Motor neuron (in vitro differentiated cells): ENCODE measurements at regions not wholly inside any gene's neighbourhood (a gene's known extent, or its start where the extent isn't known, plus 50 kb on each side); places are given as distances from the start of the nearest gene placed in this dataset.

ENCODE experiments used
- ATAC-seq, 8 experiments: fragments of 200-7000 bp; cut with Tn5 transposase; replicated peaks in 6 of 8; 2 replicates each; pipeline ENCODE4 v1.8.0; 2021; ENCODE audit warnings: mild to moderate bottlenecking in 8 of 8, moderate library complexity in 8 of 8
- H3K27ac ChIP-seq, 2 donors: fragments of 250-450 bp; sonication (Bioruptor Pico); 2 replicates each; pipeline ENCODE4 v1.9.0; 2021; ENCODE audit warnings: antibody characterized with exemption in 2 of 2, mild to moderate bottlenecking in 2 of 2, moderate library complexity in 1 of 2
- H3K4me1 ChIP-seq, 2 donors: fragments of 250-450 bp; sonication (Bioruptor Pico); replicated peaks in 1 of 2; 2 replicates each; pipeline ENCODE4 v1.6.1; 2021; ENCODE audit warnings: antibody characterized with exemption in 2 of 2, mild to moderate bottlenecking in 2 of 2, moderate library complexity in 1 of 2
- H3K4me3 ChIP-seq, 5 donors: fragments of 250-450 bp; sonication (Bioruptor Pico); 2 replicates each; pipeline ENCODE4 v1.9.0; 2021; ENCODE audit warnings: antibody characterized with exemption in 5 of 5, mild to moderate bottlenecking in 5 of 5, moderate library complexity in 4 of 5
- WGBS, 10 experiments: fragments of 450-650 bp; shearing (Covaris generic); methylation state at CpG; one replicate each; pipeline ENCODE4 v1.0.0; 2022; 5-methylcytosine and 5-hydroxymethylcytosine counted together
- in situ Hi-C, 9 experiments: fragments of 400-800 bp; cut with MboI; loops; one replicate each; pipeline ENCODE4 v1.15.0; 2021; ENCODE audit warnings: low sequenced_read_pairs in 9 of 9, low pct_unique_long_range_greater_than_20kb in 2 of 9; ENCODE audit not compliant: unreplicated experiment in 9 of 9

DNA sequence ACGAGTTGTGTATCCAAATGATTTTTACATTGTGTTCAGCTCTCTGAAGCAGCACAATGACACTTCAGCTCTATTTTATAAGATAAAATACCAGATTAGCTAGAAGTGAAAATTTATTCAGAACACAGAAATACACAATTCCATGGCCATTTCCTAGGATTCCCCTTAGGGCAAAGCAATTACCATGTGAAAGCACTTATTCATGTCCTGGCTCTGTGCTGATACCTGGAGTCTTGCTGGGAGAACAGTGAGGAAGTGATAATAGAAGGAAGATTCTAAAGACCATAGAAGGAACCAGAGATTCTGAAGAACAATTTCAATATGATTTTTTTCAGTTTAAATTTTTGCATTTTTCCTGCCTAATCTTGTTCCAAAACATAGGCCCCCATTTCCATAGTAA is 657.4 kb upstream of the ZWINT start:
- WGBS, 10 experiments, result 0 to 33% (median 13%) methylated on average over 1 of the region's 1 CpG; no CpG with 5 or more reads in 3 of the 10 experiments
- H3K27ac ChIP-seq, result no peak overlapping the region
- peak in 5 of 8 experiments; percentile 11 to 64 (median 47) for ATAC-seq
- H3K4me1 ChIP-seq, result peaks cover 8% of the 10 kb centered on the region in 2 donors
- in situ Hi-C loops, result no loop called here
- no peak overlapping the region for H3K4me3 ChIP-seq

DNA sequence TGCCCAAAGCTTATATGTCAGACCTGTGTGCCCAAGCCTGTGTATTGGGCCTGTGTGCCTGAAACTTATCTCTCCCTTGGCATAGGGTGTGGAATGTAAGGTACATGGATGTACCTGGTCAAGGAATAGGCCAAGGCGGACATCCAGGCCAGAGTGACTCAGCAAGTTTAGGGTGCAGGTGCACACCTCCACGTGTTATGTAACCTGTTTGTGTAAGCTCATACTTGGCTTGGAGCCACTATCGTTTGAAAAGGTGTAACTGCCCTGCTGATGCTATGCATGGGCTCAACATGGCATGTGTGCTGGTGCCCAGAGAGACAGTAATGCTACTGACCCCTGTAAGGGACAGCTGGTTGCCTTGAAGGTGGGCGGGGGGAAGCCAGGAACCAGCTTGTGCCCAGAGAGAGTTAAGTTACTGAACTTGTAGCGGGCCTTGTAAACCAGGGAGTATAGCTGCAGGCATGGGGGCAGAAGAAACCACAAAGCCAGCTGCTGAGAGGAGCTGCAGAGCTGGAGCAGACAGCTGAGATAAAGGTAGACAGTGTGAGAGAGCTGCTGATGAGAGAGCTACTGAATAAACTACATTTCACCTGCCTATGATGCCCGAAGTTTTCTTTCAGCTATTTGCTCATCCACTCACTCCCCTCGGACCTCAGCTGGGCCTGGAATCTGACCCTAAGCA is 656.4 kb upstream of the ZWINT start:
- no peak for ATAC-seq
- peaks cover 8% of the 10 kb centered on the region in 2 donors for H3K4me1 ChIP-seq
- no peak overlapping the region for H3K4me3 ChIP-seq
- no peak overlapping the region for H3K27ac ChIP-seq
- in situ Hi-C loops, result no loop called here
- WGBS, 10 experiments, result 0 to 100% (median 40%) methylated on average over 1 to 6 of the region's 7 CpGs; no CpG with 5 or more reads in 1 of the 10 experiments

DNA sequence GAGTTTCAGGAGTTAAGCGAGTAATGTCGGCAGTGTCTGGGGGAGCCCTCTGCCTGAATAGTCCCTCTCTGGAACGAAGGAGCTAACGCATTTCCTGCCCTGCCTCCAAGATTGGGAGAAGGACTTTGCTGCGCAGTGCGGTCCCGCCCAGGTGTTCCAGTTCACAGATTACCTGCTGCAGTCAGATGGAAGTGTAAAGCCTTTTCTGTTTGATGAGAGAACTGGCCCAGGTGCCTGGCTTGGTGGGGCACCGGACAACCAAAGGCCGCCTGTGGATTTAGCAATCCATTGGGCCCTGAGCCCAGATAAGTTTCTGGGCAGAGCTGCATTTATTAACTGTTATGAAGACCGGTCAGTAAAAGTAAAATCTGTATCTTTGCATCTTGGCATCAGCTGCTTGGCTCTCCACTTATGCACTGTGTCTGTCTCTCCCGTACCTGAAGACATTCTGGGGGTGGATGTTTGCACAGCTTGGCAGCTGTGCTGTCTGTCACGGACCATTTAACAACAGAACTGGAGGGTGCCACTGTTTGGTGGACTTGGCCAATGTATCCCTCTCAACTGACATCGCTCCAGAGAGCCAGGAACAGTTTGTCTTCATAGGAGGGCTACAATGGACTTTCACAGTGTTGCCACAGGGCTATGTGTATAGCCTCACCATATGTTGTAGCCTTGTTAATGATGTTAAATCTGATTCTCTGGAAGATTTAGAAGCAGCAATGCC is 654.7 kb upstream of the ZWINT start:
- no peak for ATAC-seq
- peaks cover 8% of the 10 kb centered on the region in 2 donors for H3K4me1 ChIP-seq
- H3K4me3 ChIP-seq, result no peak overlapping the region
- H3K27ac ChIP-seq, result no peak overlapping the region
- WGBS, 10 experiments, result 0 to 90% (median 68%) methylated on average over 1 to 11 of the region's 13 CpGs; no CpG with 5 or more reads in 1 of the 10 experiments
- in situ Hi-C loops, result no loop called here

DNA sequence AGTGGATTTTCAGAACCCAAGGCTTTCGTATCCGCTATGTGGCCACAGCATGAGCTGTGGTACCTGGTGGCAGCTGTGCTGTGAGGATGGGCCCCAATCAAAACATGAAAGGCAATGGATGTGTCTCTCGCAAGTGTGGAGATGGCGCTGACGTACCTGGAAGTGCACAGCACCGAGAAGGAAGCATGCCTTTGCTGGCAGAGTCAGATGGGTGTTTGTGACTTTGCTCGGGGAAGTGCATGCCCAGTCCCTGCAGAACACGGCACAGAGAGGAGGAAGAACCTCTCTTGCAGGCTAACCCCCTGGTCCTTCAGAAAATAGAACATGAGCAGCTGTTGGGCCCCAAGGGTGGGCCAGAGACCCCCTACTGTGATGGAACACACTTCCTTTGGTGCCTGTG is 654.1 kb upstream of the ZWINT start:
- H3K4me3 ChIP-seq, result no peak overlapping the region
- 67 to 100% (median 92%) methylated on average over 1 to 7 of the region's 8 CpGs; no CpG with 5 or more reads in 7 of the 10 experiments for WGBS, 10 experiments
- no peak overlapping the region for H3K27ac ChIP-seq
- no peak for ATAC-seq
- in situ Hi-C loops, result no loop called here
- H3K4me1 ChIP-seq, result peaks cover 8 to 14% of the 10 kb centered on the region in 2 donors

DNA sequence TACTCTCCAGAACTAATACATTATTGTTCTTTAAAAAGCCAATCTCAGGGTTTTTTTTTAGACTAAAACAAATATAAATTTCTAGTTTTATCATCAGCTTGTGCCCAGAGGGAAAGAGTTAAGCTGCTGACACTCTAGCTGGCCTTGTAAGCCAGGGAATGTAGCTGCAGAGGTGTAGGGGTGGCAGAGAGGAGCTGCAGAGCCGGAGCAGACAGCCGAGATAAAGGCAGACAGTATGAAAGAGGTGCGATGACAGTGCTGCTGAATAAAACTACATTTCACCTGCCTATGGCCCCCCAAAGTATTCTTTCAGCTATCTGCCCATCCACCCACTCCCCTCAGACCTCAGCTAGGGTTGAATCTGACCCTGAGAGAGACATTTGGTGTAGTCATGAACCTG is 653.7 kb upstream of the ZWINT start:
- 0 to 92% (median 44%) methylated on average over 1 to 3 of the region's 3 CpGs; no CpG with 5 or more reads in 4 of the 10 experiments for WGBS, 10 experiments
- no peak for ATAC-seq
- in situ Hi-C loops, result no loop called here
- Histone ChIP-seq H3K27ac (no peak overlapping the region), H3K4me3 (no peak overlapping the region), H3K4me1 (peaks cover 8 to 15% of the 10 kb centered on the region in 2 donors)

DNA sequence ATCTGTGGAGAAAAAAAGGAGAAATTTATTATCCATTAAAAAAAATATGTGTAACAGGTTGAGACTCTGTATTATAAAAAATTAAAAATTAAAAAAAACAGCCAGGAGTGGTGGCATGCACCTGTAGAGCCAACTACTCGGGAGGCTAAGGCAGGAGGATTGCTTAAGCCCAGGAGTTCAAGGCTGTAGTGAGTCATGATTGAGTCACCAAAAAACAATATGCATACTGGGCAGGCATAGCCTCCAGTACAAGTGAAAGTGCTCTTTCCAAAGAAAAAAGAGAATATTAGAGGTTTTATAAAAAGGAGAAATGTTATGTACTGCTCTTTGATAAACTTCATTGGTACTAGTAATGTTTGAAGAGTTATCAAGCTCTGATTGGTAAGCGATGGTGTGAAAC is 647.1 kb upstream of the ZWINT start:
- H3K4me1 ChIP-seq, result peaks cover 0 to 7% of the 10 kb centered on the region in 2 donors
- no peak for ATAC-seq

DNA sequence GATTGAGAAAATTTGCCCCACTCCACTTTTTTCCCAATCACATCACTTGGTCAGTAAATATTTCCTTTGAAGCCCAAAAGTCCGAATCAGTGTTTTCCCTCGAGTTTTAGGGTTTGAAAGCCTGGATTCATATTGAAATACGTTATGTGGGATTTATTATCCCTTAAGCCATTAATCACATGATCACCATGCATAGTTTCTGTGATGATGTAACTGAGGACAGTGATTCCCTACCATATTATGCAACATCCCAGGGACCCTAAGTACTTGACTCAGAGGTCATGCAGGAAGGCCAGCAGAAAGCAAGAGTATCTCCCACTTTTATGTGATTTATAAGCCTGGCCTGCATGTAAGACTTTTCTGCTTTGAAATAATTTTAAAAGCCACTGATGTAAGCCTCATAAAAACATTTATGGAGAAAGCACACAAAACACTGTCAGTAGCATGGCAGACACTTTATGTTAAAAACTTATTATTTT is 630.6 kb upstream of the ZWINT start:
- 0 to 72% (median 22%) methylated on average over 1 to 3 of the region's 3 CpGs; no CpG with 5 or more reads in 2 of the 10 experiments for WGBS, 10 experiments
- in situ Hi-C loops, result no loop called here
- ATAC-seq, result peak in 5 of 8 experiments; percentile 10 to 77 (median 47)
- Histone ChIP-seq H3K4me3 (no peak overlapping the region), H3K27ac (no peak overlapping the region), H3K4me1 (no peaks in the 10 kb centered on the region)

More for the DNA sequence above, 647.1 kb upstream of the ZWINT start:
- in situ Hi-C loops, result no loop called here
- WGBS, 10 experiments, result 0 to 100% (median 63%) methylated on average over 1 to 2 of the region's 2 CpGs; no CpG with 5 or more reads in 1 of the 10 experiments
- Histone ChIP-seq H3K27ac (no peak overlapping the region), H3K4me3 (no peak overlapping the region)

DNA sequence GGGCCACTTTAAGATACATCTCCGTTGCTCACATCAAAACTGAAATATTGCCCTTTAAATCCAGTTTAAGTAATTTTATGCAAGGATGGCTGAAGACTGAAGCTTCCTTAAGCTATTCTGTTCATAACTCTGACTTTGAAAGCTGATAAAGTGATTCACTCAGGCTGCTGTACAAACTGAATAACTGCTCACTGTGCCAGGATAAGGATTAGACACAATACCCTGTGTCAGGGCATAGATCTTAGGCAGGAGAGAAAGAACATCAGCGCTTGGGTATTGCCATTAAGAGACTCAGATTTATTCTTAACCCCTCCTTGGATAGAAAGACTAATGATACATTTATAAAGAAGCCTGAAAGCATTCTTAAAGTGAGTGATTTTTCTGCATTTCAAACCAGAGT is 614.5 kb upstream of the ZWINT start:
- H3K27ac ChIP-seq, result no peak overlapping the region
- WGBS, 10 experiments, result 0 to 80% (median 51%) methylated on average over 1 to 2 of the region's 2 CpGs
- in situ Hi-C loops, result no loop called here
- no peak overlapping the region for H3K4me3 ChIP-seq
- H3K4me1 ChIP-seq, result no peaks in the 10 kb centered on the region
- ATAC-seq, result peak in 2 of 8 experiments; percentile 22 to 64

DNA sequence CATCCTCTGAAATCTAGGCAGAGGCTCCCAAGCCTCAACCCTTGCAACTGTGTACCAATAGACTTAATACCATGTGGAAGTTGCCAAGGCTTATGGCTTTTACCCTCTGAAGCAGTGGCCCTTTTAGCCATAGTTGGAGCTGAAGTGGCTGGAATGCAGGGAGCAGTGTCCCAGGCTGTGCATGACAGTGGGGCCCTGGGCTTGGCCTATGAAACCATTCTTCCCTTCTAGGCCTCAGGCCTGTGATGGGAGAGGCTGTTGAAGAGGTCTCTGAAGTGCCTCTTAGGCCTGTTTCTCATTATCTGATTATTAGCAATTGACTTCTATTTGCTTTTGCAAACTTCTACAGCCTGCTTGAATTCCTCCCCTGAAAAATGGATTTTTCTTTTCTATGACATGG is 612.7 kb upstream of the ZWINT start:
- in situ Hi-C loops, result no loop called here
- H3K27ac ChIP-seq, result no peak overlapping the region
- no peak for ATAC-seq
- H3K4me3 ChIP-seq, result no peak overlapping the region
- no peaks in the 10 kb centered on the region for H3K4me1 ChIP-seq

DNA sequence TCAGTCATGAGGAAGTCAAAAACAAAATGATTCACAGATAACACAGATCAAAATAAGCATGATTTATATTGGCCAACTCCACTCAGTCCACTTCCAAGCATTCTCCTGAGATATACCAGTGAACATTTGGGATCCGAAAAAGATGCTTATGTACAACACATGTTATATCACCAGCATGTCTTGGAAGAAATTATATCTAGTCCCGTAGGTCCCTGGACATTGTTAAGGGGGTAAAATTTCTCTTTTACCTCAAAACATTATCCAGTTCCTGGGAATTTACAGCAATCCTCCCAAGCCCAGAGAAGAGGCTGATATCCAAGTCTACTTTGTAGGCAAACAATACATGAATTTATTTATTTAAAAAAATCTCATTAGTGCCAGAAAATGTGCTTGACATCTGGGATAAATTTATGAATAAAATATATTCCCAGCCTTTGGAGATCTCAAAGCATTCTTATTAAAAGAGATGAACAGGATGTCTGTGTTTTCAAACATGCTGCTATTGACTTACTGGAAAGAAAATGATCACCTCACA is 582.2 kb upstream of the ZWINT start:
- in situ Hi-C loops, result no loop called here
- 0 to 86% (median 43%) methylated on average over 1 to 2 of the region's 2 CpGs; no CpG with 5 or more reads in 3 of the 10 experiments for WGBS, 10 experiments
- no peak for ATAC-seq

DNA sequence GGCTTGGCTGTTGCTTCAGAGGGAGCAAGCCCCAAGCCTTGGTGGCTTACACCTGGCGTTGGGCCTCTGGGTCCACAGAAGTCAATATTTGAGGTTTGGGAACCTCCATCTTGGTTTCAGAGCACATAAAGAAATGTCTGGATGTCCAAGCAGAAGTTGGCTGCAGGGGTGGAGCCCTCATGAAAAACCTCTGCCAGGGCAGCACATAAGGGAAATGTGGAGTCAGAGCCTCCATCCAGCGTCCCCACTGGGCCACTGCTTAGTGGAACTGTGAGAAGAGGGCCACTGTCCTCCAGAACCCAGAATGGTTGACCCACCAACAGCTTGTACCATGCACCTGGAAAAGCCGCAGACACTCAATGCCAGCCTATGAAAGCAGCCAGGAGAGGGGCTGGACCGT is 573.5 kb upstream of the ZWINT start:
- Histone ChIP-seq H3K4me3 (no peak overlapping the region), H3K27ac (no peak overlapping the region), H3K4me1 (no peaks in the 10 kb centered on the region)
- ATAC-seq, result no peak
- in situ Hi-C loops, result no loop called here
- 0 to 100% (median 45%) methylated on average over 1 to 3 of the region's 4 CpGs; no CpG with 5 or more reads in 2 of the 10 experiments for WGBS, 10 experiments

More for the DNA sequence above, 582.2 kb upstream of the ZWINT start:
- no peaks in the 10 kb centered on the region for H3K4me1 ChIP-seq
- no peak overlapping the region for H3K27ac ChIP-seq
- no peak overlapping the region for H3K4me3 ChIP-seq

DNA sequence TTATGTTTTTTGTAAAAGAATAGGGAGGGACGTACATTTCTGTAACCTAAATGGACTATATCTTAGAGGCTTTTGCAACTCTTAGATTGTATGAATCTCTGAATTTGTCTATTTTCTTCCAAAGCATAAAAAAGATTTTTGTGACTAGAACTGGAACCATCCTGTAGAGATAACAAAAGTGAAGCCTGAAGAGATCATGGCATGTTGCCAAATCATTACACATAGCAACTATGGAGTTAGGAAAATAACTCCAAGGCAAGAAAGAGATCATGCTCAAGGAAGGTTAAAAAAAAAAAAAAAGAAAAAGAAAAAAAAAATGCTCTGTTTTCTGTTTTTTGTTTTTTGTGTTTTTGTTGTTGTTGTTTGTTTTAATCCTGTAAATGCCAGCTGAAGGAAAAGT is 567.7 kb upstream of the ZWINT start:
- peak in 3 of 8 experiments; percentile 39 to 70 (median 58) for ATAC-seq
- in situ Hi-C loops, result no loop called here
- 0 to 100% (median 75%) methylated on average over 1 of the region's 1 CpG; no CpG with 5 or more reads in 3 of the 10 experiments for WGBS, 10 experiments

DNA sequence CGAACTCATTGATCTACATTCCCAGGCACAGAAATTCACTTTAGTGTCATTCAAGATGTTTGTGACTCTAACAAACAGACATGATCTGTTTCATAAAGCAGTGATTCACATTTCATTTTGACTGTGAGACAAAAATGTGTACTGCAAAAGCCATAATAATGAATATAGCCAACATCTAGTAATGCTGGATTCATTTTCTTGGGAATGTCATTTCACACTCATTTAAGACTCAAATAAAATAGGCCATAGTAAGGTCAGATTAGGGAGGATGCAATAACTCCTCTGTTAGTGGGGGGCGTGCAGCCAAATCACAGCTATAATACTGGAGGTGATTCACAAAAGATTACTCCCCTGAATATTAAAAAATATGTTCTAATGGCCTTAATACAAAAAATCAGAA is 566.6 kb upstream of the ZWINT start:
- H3K4me1 ChIP-seq, result no peaks in the 10 kb centered on the region
- ATAC-seq, result no peak
- WGBS, 10 experiments, result 0 to 100% (median 60%) methylated on average over 1 to 2 of the region's 2 CpGs
- H3K27ac ChIP-seq, result no peak overlapping the region
- no peak overlapping the region for H3K4me3 ChIP-seq
- in situ Hi-C loops, result no loop called here

More for the DNA sequence above, 567.7 kb upstream of the ZWINT start:
- Histone ChIP-seq H3K4me3 (no peak overlapping the region), H3K4me1 (no peaks in the 10 kb centered on the region), H3K27ac (no peak overlapping the region)
